Epidermal melanocyte (primary cell): ENCODE measurements at regions not wholly inside any gene's neighbourhood (a gene's known extent, or its start where the extent isn't known, plus 50 kb on each side); places are given as distances from the start of the nearest gene placed in this dataset.

ENCODE experiments used
- DNase-seq: peaks from one replicate; pipeline ENCODE4 v3.0.0; 2011; ENCODE audit warnings: low spot score; ENCODE audit not compliant: insufficient read length

GRCh38 chr1:38238294-38238693 lies 191.7 kb upstream of the POU3F1 start:
- DNase-seq = no peak

GRCh38 chr1:38235705-38236104 lies 189.1 kb upstream of the POU3F1 start:
- DNase-seq = no peak

- DNase-seq = no peak
Measured at GRCh38 chr1:38231941-38232340, 185.3 kb upstream of the POU3F1 start.

- no peak for DNase-seq
Measured at GRCh38 chr1:38228718-38229117, 182.1 kb upstream of the POU3F1 start.

- DNase-seq = no peak
Measured at GRCh38 chr1:38225745-38226144, 179.2 kb upstream of the POU3F1 start.

- no peak for DNase-seq
Measured at GRCh38 chr1:38223391-38223790, 176.8 kb upstream of the POU3F1 start.

GRCh38 chr1:38222891-38223290 lies 176.3 kb upstream of the POU3F1 start:
- DNase-seq = no peak

- DNase-seq = peak; percentile 70
Measured at GRCh38 chr1:38221006-38221649, 174.5 kb upstream of the POU3F1 start.

- DNase-seq = no peak
Measured at GRCh38 chr1:38217316-38217715, 170.7 kb upstream of the POU3F1 start.

GRCh38 chr1:38213646-38214434 lies 167.2 kb upstream of the POU3F1 start:
- DNase-seq = no peak

- DNase-seq = no peak
Measured at GRCh38 chr1:38210895-38211177, 164.2 kb upstream of the POU3F1 start.

GRCh38 chr1:38210021-38210894 lies 163.7 kb upstream of the POU3F1 start:
- no peak for DNase-seq

- DNase-seq = no peak
Measured at GRCh38 chr1:38208716-38209632, 162.4 kb upstream of the POU3F1 start.

GRCh38 chr1:38207906-38208305 lies 161.3 kb upstream of the POU3F1 start:
- DNase-seq = no peak

- DNase-seq = no peak
Measured at GRCh38 chr1:38207275-38207674, 160.7 kb upstream of the POU3F1 start.

GRCh38 chr1:38204698-38205097 lies 158.1 kb upstream of the POU3F1 start:
- DNase-seq = no peak

GRCh38 chr1:38203441-38203840 lies 156.8 kb upstream of the POU3F1 start:
- DNase-seq = no peak

- DNase-seq = no peak
Measured at GRCh38 chr1:38201431-38201830, 154.8 kb upstream of the POU3F1 start.

- DNase-seq = no peak
Measured at GRCh38 chr1:38198621-38199020, 152.0 kb upstream of the POU3F1 start.

GRCh38 chr1:38198099-38198498 lies 151.5 kb upstream of the POU3F1 start:
- DNase-seq = no peak
